ENCODE measurements at regions not wholly inside any gene's neighbourhood (a gene's known extent, or its start where the extent isn't known, plus 50 kb on each side); places are given as distances from the start of the nearest gene placed in this dataset.

DNA sequence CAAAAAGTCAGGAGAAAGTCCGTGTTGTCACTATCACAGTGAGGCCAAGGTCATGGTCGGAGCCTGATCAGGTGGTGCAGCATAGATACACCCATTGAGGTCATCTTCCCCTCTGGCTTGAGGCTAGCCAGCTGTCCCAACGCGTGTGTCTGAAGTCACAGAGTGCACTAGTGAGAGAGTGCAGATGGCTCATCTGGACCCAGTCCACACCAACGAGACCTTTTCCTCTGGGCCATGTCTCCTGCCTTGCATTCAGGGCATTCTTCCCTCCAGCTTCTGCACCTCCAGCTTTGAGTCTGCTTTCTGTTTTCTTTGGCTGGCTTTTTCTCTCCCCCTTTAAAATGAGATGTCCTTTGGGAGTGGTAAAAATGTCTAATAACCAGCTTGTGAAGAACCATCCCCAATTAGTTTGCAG is 146.9 kb downstream of the TDRD15 start:
- POLR2A ChIA-PET: no interaction called here
- intact Hi-C loops (cut with DNase I, micrococcal nuclease): no loop called here
- no peak for DNase-seq

DNA sequence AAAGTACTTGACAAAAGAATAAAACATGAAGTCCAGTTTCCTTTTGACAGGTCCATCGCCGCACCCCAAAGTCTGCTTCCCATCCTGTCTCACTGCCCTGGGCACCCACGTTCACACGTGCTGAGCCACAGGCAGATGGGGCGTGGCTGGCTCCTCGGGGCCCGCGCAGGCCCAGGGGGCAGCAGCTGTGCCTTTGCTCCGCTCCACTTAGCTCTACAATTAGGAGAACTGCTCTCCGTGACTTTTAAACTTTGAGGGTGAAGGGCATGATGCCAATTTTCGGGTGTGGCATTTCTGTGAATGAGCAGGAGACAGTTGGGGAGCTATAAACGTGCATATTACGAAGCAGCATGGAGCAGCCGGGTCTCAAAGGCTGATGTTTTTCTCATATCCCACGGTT is 152.4 kb downstream of the TDRD15 start:
- CTCF ChIA-PET: no interaction called here
- no peak for DNase-seq
- Mint-ChIP-seq H3K27ac (no peak overlapping the region), H3K4me3 (no peak overlapping the region), H3K36me3 (ENCODE audit: low read depth) (no peaks in the 10 kb centered on the region), H3K4me1 (no peaks in the 10 kb centered on the region), H3K27me3 (peaks cover 2% of the 10 kb centered on the region), H3K9me3 (ENCODE audit: low read depth) (no peaks in the 10 kb centered on the region)
- no peak for ATAC-seq
- POLR2A ChIA-PET: no interaction called here
- intact Hi-C loops (cut with DNase I, micrococcal nuclease): no loop called here

More for the DNA sequence above, 146.9 kb downstream of the TDRD15 start:
- Mint-ChIP-seq H3K4me3 (no peak overlapping the region), H3K4me1 (no peaks in the 10 kb centered on the region), H3K27me3 (peaks cover 2% of the 10 kb centered on the region), H3K27ac (no peak overlapping the region), H3K36me3 (ENCODE audit: low read depth) (no peaks in the 10 kb centered on the region), H3K9me3 (ENCODE audit: low read depth) (no peaks in the 10 kb centered on the region)
- no peak for ATAC-seq
- CTCF ChIA-PET: interaction anchor here (0.6 kb wide), 1 partner anchor 1465 kb away, joined by 6 read pairs; no protein-coding TSS in a partner anchor

DNA sequence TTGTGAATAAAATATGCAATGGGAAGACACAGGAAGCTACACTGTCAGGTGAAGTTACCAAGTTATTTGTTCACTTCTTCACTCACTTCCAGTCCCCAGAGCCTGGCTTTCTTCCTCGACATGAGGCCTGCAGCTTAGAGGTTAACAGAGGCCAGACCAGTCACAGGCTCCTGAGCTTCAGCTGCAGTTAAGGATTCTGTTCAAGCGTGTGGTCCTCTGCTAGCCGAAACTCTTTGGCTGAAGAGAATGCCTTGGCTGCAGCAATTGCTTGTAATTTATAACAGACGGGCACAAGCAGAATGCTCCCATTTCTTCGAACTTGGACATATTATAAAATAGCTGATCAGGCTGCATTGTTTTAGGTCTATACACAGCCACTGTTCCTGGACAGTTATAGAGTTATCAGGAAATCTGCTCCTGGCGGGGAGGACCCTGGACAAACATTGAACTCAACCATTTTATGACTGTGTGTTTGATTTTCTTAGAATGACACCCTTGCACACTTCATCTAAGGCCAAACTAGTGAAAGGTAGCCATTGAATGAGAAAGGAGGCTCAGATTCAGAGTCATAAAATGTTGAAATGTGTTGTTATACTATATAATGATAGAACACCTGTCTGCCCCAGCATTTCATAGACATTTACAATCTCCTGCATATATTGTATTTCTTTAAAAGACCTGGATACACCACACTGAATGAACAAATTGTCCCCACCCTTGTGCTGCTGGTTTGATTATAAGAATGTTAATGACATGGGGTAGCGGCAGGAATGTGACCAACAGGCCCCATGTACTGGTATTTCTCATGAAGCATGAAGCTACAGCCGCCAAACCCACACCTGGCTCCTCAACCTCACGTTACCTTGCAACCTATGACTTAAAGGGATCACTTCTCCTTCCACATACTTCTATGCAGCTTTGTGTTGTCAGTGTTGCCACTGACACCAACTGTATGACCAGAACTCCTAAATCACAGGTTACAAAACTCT is 153.6 kb downstream of the TDRD15 start:
- intact Hi-C loops (cut with DNase I, micrococcal nuclease): no loop called here
- H3K27ac Mint-ChIP-seq: no peak overlapping the region
- ATAC-seq (no peak), DNase-seq (no peak)
- no peaks in the 10 kb centered on the region for H3K9me3 Mint-ChIP-seq (ENCODE audit: low read depth)
- H3K27me3 Mint-ChIP-seq: peaks cover 2% of the 10 kb centered on the region
- POLR2A ChIA-PET: no interaction called here
- H3K4me3 Mint-ChIP-seq: no peak overlapping the region
- H3K36me3 Mint-ChIP-seq (ENCODE audit: low read depth): no peaks in the 10 kb centered on the region
- H3K4me1 Mint-ChIP-seq: no peaks in the 10 kb centered on the region
- CTCF ChIA-PET: interaction anchor here (0.6 kb wide), 1 partner anchor 873 kb away, joined by 3 read pairs; no protein-coding TSS in a partner anchor

DNA sequence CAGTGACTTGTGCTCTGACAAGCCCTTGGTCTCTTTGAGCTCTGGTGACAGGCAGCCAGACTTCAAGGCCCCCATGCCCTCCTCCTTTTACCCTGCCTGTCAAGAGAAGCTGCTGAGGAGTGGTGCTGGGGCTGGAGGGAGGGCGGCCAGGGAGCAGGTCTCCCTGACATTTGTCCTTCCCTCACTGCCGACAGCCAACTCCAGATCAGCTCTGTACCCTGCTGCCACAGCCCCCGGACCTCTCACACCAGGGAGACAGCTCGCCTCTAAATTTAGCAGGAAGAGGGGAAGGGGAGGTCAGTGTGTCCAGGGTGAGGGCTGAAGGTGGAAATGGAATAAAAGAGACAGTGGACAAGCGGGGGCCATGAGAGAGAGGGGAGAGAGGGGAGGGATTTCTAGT is 155.8 kb downstream of the TDRD15 start:
- Mint-ChIP-seq H3K27me3 (peaks cover 2% of the 10 kb centered on the region), H3K4me1 (no peaks in the 10 kb centered on the region), H3K9me3 (ENCODE audit: low read depth) (no peaks in the 10 kb centered on the region), H3K27ac (no peak overlapping the region), H3K4me3 (no peak overlapping the region), H3K36me3 (ENCODE audit: low read depth) (no peaks in the 10 kb centered on the region)
- CTCF ChIA-PET: no interaction called here
- no peak for ATAC-seq
- POLR2A ChIA-PET: no interaction called here
- intact Hi-C loops (cut with DNase I, micrococcal nuclease): no loop called here
- no peak for DNase-seq

DNA sequence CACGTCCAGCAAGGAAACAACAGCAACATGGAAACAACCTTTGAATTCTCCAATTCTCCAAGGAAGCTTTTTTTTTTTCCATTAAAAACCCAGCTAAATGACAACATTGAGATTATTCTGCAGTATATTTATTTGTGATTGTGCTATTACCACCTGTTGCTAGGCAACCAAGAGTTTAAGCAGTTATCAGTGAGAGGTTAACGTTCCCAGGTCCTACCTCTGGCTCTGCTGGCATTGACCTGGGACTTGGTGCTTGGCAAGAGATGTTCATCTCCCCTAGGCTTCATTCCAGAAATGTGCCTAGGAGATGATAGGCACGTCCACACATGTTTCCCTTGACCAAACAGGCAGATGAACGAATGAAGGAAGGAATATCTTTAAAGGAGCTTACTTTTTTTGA is 157.0 kb downstream of the TDRD15 start:
- no peak overlapping the region for H3K27ac Mint-ChIP-seq
- intact Hi-C loops (cut with DNase I, micrococcal nuclease): no loop called here
- CTCF ChIA-PET: no interaction called here
- no peaks in the 10 kb centered on the region for H3K36me3 Mint-ChIP-seq (ENCODE audit: low read depth)
- POLR2A ChIA-PET: no interaction called here
- no peaks in the 10 kb centered on the region for H3K4me1 Mint-ChIP-seq
- DNase-seq (no peak), ATAC-seq (no peak)
- H3K27me3 Mint-ChIP-seq: peaks cover 2% of the 10 kb centered on the region
- H3K9me3 Mint-ChIP-seq (ENCODE audit: low read depth): no peaks in the 10 kb centered on the region
- H3K4me3 Mint-ChIP-seq: no peak overlapping the region

DNA sequence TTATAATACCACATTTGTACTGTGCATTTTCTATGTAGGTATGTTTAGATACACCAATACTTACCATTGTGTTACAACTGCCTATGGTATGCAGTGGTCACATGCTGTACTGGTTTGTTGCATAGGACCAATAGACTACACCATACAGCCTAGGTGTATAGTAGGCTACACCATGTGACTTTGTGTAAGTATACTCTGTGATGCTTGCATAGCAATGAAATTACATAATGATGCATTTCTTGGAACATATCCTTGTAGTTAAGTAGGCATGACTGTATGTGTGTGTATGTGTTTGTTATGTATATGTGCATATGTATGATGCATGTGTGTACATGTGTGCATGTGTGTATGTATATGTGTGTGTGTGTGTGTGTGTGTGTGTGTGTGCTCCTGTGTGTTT is 157.6 kb downstream of the TDRD15 start:
- Mint-ChIP-seq H3K4me3 (no peak overlapping the region), H3K4me1 (no peaks in the 10 kb centered on the region), H3K36me3 (ENCODE audit: low read depth) (no peaks in the 10 kb centered on the region), H3K9me3 (ENCODE audit: low read depth) (no peaks in the 10 kb centered on the region), H3K27me3 (peaks cover 2% of the 10 kb centered on the region), H3K27ac (no peak overlapping the region)
- DNase-seq: no peak
- intact Hi-C loops (cut with DNase I, micrococcal nuclease): no loop called here
- POLR2A ChIA-PET: no interaction called here
- CTCF ChIA-PET: no interaction called here
- ATAC-seq: no peak

DNA sequence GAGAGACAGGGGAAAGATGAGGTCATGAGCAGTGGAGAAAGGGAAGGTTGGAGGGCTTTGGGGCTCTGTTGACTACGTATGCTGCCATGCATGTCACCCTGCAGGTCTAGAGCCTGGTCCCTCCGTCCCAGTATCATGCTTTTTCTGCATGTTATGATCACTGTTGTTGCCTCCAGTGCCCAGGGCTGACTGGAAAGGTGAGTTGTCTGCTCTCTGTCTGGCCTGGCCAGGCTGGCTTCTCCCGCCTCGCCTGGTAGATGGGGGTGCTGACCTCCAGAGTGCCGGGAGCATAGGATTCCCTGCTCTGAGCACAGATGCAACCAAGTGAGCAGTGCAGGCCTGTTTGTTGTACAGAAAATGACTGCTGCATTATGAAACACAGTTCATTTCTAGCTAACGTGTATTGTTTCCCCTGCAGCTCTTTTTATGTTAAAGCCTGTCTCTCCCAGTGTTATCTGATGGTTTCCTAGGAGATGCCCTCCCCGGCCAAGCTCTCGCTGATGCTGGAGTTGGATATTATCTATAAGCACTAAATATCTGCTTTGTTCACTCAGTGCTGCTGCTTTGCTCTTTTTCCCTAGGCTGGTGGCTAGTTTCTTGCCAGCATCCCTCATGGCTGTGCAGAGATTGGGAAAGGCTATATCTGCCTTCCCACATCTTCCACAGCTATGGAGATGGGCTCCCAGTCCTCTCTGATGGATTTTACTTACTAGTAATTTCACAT is 158.2 kb downstream of the TDRD15 start:
- ChIA-PET CTCF (no interaction called here), POLR2A (no interaction called here)
- H3K4me1 Mint-ChIP-seq: no peaks in the 10 kb centered on the region
- intact Hi-C loops (cut with DNase I, micrococcal nuclease): no loop called here
- H3K27ac Mint-ChIP-seq: no peak overlapping the region
- peaks cover 2% of the 10 kb centered on the region for H3K27me3 Mint-ChIP-seq
- ATAC-seq (no peak), DNase-seq (no peak)
- H3K9me3 Mint-ChIP-seq (ENCODE audit: low read depth): no peaks in the 10 kb centered on the region
- no peaks in the 10 kb centered on the region for H3K36me3 Mint-ChIP-seq (ENCODE audit: low read depth)
- no peak overlapping the region for H3K4me3 Mint-ChIP-seq

DNA sequence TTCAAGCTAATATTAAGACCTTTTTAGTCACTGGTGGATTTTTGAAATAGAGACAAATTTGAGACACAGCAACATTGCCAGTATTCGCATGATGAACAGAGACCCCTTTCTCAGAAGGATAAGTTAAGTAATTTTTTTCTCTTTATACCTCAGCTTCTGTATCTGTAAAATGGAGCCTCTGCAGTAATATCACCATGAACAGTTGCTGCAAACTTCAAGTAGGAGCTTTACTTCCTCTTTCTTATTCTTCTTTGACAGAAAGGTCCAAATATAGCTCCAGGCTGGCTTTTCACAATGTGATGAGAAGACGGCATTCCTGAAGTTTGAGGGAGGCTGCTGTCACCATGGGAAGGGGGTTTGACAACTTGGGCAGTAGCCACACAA is 158.7 kb downstream of the TDRD15 start:
- intact Hi-C loops (cut with DNase I, micrococcal nuclease): no loop called here
- Mint-ChIP-seq H3K4me1 (no peaks in the 10 kb centered on the region), H3K36me3 (ENCODE audit: low read depth) (no peaks in the 10 kb centered on the region), H3K4me3 (no peak overlapping the region), H3K27me3 (peaks cover 2% of the 10 kb centered on the region), H3K9me3 (ENCODE audit: low read depth) (no peaks in the 10 kb centered on the region), H3K27ac (no peak overlapping the region)
- DNase-seq (no peak), ATAC-seq (no peak)
- ChIA-PET POLR2A (no interaction called here), CTCF (no interaction called here)

DNA sequence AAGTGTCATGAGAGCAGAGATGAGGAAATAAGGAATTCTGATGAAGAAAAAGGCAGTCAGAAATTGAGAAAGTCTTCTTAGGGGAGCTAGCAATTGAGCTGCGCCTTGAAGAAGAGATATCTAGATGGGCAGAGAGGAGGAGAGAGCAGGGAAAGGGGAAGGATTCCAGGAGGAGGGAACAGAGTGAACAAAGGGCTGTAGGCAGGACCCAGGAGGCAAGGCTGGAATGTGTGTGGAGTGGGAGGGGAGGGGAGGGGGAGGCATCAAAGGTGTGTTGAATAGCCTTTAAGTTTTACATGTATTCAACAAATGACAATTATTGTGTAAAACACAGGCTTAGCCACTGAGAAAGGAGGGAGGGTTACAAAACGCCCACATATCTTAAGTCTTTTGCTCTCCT is 164.5 kb downstream of the TDRD15 start:
- ChIA-PET POLR2A (no interaction called here), CTCF (no interaction called here)
- Mint-ChIP-seq H3K4me3 (no peak overlapping the region), H3K27ac (no peak overlapping the region), H3K36me3 (ENCODE audit: low read depth) (no peaks in the 10 kb centered on the region), H3K4me1 (no peaks in the 10 kb centered on the region), H3K9me3 (ENCODE audit: low read depth) (no peaks in the 10 kb centered on the region), H3K27me3 (no peaks in the 10 kb centered on the region)
- no peak for ATAC-seq
- intact Hi-C loops (cut with DNase I, micrococcal nuclease): no loop called here
- no peak for DNase-seq

DNA sequence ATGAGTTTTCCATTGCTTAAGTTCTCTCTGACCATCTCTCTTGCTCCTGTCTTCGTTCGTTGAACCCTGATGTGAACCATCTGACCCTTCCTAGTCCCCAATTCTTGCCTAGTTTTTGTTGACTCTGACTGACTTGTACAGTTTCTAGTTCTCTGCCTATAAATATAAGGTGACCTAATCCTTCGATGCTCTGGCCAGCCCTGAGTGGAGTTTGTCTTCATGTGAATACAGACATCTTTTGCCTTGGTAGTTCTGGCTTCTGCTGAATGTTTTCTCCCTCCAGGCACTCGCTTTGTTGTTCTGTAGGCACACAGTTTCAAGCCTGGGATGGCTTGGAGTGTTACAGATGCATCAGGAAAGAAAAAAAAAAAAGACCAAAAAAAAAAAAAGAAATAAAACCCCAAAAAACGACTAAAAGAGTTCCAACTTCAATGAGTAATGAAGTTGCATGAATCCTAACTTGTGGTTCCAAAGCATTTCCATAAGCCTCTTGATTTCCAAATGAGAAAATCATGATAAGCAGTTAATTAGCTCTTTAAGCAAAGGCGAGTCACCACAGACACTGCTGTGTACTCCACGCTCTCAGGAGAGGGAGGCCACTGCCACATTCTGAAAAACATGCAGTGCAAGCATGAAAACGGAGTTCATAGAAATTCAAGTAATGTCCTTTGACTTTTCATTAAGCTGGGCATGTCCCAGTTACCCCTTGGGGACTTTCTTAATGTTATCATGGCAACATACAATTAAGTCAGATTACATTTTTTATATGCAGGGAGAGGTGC is 165.2 kb downstream of the TDRD15 start:
- no peak for DNase-seq
- Mint-ChIP-seq H3K9me3 (ENCODE audit: low read depth) (no peaks in the 10 kb centered on the region), H3K4me3 (no peak overlapping the region), H3K36me3 (ENCODE audit: low read depth) (no peaks in the 10 kb centered on the region), H3K27me3 (no peaks in the 10 kb centered on the region), H3K4me1 (no peaks in the 10 kb centered on the region), H3K27ac (no peak overlapping the region)
- ChIA-PET CTCF (no interaction called here), POLR2A (no interaction called here)
- intact Hi-C loops (cut with DNase I, micrococcal nuclease): no loop called here
- ATAC-seq: no peak

DNA sequence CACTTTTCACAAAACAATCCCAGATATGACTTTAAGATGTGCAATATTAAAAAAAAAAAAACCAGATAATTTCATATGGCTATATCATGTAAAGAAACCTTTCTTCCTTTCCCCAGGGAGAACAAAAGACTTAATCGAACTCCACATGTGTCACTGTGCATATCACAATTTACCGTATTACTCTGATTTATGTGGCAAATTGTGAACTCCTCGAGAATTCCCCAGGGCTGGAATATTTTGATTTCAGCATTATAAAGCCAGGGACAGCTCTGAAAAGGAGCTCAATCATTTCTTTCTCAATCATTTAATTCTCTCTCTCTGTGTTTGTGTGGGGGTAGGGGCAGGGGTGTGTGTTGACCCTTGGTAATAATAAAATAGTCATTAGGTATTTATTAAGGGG is 165.8 kb downstream of the TDRD15 start:
- ATAC-seq (no peak), DNase-seq (no peak)
- no peaks in the 10 kb centered on the region for H3K27me3 Mint-ChIP-seq
- no peaks in the 10 kb centered on the region for H3K4me1 Mint-ChIP-seq
- ChIA-PET POLR2A (no interaction called here), CTCF (no interaction called here)
- no peak overlapping the region for H3K27ac Mint-ChIP-seq
- intact Hi-C loops (cut with DNase I, micrococcal nuclease): no loop called here
- no peaks in the 10 kb centered on the region for H3K36me3 Mint-ChIP-seq (ENCODE audit: low read depth)
- H3K4me3 Mint-ChIP-seq: no peak overlapping the region
- H3K9me3 Mint-ChIP-seq (ENCODE audit: low read depth): no peaks in the 10 kb centered on the region

DNA sequence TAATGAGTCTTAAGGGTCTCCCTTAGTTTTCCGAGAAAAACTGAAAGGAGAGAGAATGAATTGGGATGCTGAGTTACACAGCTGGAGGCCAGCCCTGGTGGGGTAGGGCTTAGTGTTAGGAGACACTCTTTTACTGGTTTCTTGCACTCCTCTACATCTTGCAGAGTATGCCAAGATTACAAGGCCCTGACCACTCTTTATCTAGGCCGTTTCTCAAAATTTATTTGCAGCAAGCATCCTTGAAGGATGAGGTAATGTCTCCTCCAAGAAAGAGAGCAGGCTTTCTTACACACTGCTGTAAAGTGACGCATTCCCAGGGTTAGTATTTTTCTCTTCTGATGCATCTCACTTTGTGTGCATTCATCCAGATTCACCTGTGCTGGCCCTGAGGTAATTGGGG is 166.2 kb downstream of the TDRD15 start:
- ChIA-PET CTCF (no interaction called here), POLR2A (no interaction called here)
- Mint-ChIP-seq H3K4me3 (no peak overlapping the region), H3K36me3 (ENCODE audit: low read depth) (no peaks in the 10 kb centered on the region), H3K27ac (no peak overlapping the region), H3K9me3 (ENCODE audit: low read depth) (no peaks in the 10 kb centered on the region), H3K4me1 (no peaks in the 10 kb centered on the region), H3K27me3 (no peaks in the 10 kb centered on the region)
- no peak for DNase-seq
- no peak for ATAC-seq
- intact Hi-C loops (cut with DNase I, micrococcal nuclease): no loop called here

All from activated CD4-positive, alpha-beta T cell treated with anti-CD3 and anti-CD28 coated beads for 36 hours (primary cell).